Tibial nerve (tissue), 4 donors: ENCODE measurements at regions not wholly inside any gene's neighbourhood (a gene's known extent, or its start where the extent isn't known, plus 50 kb on each side); places are given as distances from the start of the nearest gene placed in this dataset.
A peak's percentile ranks its signal among the peaks of the same experiment; 100 is the strongest.

Experiments
- DNase-seq, 2 donors: peaks; one replicate each; pipeline ENCODE4 v3.0.0-alpha.2; 2019; ENCODE audit warnings: low spot score in 2 of 2
- H3K27ac ChIP-seq, 4 donors: fragments of 200-600 bp; sonication (generic) in 3 of 4; one replicate each; pipeline ENCODE4 v1.5.1; 2017 to 2019; ENCODE audit warnings: mild to moderate bottlenecking in 1 of 4
- H3K27me3 ChIP-seq, 2 donors: fragments of 200-600 bp; sonication (generic) in 1 of 2; one replicate each; pipeline versions ENCODE4 v1.5.1 to v1.6.0; 2017 to 2019
- H3K36me3 ChIP-seq, 3 donors: fragments of 200-600 bp; sonication (generic); one replicate each; pipeline ENCODE4 v1.5.1; 2018 to 2019
- H3K4me1 ChIP-seq, 4 donors: fragments of 200-600 bp; sonication (generic) in 3 of 4; one replicate each; pipeline ENCODE4 v1.5.1; 2017 to 2019
- H3K4me3 ChIP-seq, 4 donors: fragments of 200-600 bp; sonication (generic) in 3 of 4; one replicate each; pipeline ENCODE4 v1.5.1; 2017 to 2019; ENCODE audit warnings: mild to moderate bottlenecking in 1 of 4, moderate library complexity in 1 of 4
- H3K9me3 ChIP-seq, 4 donors: fragments of 200-600 bp; sonication (generic) in 3 of 4; one replicate each; pipeline ENCODE4 v1.5.1; 2017 to 2019
- EP300 ChIP-seq, 2 donors: sonication (generic); formaldehyde crosslinking; IDR thresholded peaks; one replicate each; pipeline ENCODE4 v1.6.1; 2017; ENCODE audit warnings: antibody characterized with exemption in 2 of 2, mild to moderate bottlenecking in 1 of 2
- POLR2A ChIP-seq, 2 donors: fragments of 450-650 bp; IDR thresholded peaks; one replicate each; pipeline ENCODE4 v1.6.1; 2017; ENCODE audit warnings: antibody characterized with exemption in 2 of 2, mild to moderate bottlenecking in 2 of 2, moderate library complexity in 2 of 2
- WGBS, 2 donors: methylation state at CpG; one replicate each; pipeline ENCODE4 v1.1.5; 2018; 5-methylcytosine and 5-hydroxymethylcytosine counted together
- TF ChIP-seq, protein P1 (sequence below), 5 experiments: fragments of 200-600 bp in 3 of 5; fragments of 450-650 bp in 2 of 5; sonication (generic) in 3 of 5; IDR thresholded peaks; one replicate each; pipeline ENCODE4 v1.5.1; 2016 to 2019; ENCODE audit warnings: antibody characterized with exemption in 5 of 5, mild to moderate bottlenecking in 3 of 5, moderate library complexity in 2 of 5

DNA sequence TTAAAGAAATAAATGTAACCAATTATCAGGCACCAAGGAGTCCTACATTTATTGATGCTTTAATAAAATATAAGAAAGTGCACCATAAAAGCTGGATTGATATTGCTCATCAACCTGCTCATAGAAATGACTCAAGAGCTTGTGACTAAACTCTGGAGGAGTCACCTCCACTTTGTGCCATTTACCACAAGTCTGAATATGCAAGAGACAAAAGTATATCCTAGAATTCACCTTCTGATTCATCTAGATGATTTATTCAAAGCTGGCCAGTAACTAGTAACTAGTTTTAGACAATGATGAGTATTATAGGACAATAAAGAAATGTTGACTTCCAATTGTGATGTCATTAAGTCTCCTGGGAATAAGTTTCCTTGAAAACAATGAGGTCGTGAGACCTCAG is 146.0 kb upstream of the SOX11 start:
- H3K4me3 ChIP-seq: no peak overlapping the region
- H3K9me3 ChIP-seq: peaks cover 0 to 12% (median 0%) of the 10 kb centered on the region in 4 donors
- WGBS, 2 donors: 78 to 83% methylated on average over 1 of the region's 1 CpG
- no peaks in the 10 kb centered on the region for H3K4me1 ChIP-seq
- H3K36me3 ChIP-seq: no peaks in the 10 kb centered on the region
- no peak overlapping the region for H3K27ac ChIP-seq
- no peak for TF ChIP-seq EP300 (IDR thresholded peaks at IDR 0.05)
- H3K27me3 ChIP-seq: no peaks in the 10 kb centered on the region
- DNase-seq: no peak

DNA sequence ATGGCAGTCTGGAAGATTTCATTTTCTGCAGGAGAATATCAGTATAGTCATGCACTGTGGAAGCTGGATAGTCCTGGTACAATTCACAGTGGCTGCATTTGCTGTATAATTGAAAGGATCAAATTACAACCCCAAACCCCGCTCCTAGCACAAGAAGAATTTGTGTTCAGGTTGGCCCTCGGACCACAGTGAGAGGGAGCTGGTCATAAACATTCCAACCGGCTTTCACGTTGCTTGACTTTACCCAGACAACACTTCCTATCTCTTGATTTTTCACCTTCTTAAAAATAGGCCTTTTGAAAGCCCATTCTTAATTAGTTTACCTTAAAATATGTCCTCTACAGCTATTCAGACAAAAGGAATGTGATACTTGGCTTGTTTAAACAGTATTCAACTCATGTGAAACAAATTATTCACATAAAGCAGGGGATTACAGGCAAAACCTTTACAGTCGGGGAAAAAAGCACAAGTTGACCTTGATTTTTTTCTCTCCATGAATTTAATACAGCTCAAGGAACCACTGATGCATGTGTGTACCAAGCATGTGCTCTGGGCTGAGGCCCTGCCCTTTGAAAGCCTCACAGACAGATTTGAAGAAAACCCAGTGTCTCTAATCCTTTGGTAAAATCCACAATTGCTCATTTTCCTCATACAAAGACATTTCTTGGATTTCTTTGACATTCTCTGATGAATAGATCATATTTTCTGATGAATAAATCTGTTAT is 143.0 kb upstream of the SOX11 start:
- Histone ChIP-seq H3K4me1 (no peaks in the 10 kb centered on the region), H3K27me3 (no peaks in the 10 kb centered on the region), H3K9me3 (peaks cover 0 to 10% (median 0%) of the 10 kb centered on the region in 4 donors), H3K4me3 (no peak overlapping the region), H3K36me3 (no peaks in the 10 kb centered on the region), H3K27ac (no peak overlapping the region)
- no peak for DNase-seq
- WGBS, 2 donors: 43 to 48% methylated on average over 5 of the region's 5 CpGs
- TF ChIP-seq POLR2A (IDR thresholded peaks at IDR 0.05) (no peak), EP300 (IDR thresholded peaks at IDR 0.05) (no peak)
- TF ChIP-seq, protein P1, sequence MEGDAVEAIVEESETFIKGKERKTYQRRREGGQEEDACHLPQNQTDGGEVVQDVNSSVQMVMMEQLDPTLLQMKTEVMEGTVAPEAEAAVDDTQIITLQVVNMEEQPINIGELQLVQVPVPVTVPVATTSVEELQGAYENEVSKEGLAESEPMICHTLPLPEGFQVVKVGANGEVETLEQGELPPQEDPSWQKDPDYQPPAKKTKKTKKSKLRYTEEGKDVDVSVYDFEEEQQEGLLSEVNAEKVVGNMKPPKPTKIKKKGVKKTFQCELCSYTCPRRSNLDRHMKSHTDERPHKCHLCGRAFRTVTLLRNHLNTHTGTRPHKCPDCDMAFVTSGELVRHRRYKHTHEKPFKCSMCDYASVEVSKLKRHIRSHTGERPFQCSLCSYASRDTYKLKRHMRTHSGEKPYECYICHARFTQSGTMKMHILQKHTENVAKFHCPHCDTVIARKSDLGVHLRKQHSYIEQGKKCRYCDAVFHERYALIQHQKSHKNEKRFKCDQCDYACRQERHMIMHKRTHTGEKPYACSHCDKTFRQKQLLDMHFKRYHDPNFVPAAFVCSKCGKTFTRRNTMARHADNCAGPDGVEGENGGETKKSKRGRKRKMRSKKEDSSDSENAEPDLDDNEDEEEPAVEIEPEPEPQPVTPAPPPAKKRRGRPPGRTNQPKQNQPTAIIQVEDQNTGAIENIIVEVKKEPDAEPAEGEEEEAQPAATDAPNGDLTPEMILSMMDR (IDR thresholded peaks at IDR 0.05): no peak

DNA sequence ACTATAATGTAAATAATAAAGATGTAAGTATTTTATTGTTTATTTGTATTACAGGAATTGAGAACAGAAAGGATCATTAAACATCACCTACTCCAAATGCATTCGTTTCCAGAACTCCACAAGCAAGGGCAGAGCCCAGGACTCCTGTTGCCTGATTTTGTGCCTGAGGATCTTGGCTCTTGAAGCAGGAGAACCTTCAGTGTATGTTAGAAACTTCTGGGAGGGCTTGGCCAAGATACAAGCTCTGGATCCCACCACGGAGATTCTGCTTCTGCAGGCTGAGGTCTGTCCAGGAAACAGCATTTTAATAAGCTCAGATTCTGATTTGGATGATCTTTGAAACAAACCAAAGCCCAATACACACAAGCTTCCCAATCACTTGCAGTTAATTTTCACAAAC is 142.4 kb upstream of the SOX11 start:
- Histone ChIP-seq H3K27me3 (no peaks in the 10 kb centered on the region), H3K36me3 (no peaks in the 10 kb centered on the region), H3K27ac (no peak overlapping the region), H3K9me3 (peaks cover 0 to 4% (median 0%) of the 10 kb centered on the region in 4 donors), H3K4me1 (no peaks in the 10 kb centered on the region), H3K4me3 (no peak overlapping the region)
- TF ChIP-seq, protein P1 (IDR thresholded peaks at IDR 0.05): no peak
- TF ChIP-seq EP300 (IDR thresholded peaks at IDR 0.05): no peak
- TF ChIP-seq POLR2A (IDR thresholded peaks at IDR 0.05): no peak
- DNase-seq: no peak
- WGBS, 2 donors: 17 to 22% methylated on average over 2 of the region's 2 CpGs

DNA sequence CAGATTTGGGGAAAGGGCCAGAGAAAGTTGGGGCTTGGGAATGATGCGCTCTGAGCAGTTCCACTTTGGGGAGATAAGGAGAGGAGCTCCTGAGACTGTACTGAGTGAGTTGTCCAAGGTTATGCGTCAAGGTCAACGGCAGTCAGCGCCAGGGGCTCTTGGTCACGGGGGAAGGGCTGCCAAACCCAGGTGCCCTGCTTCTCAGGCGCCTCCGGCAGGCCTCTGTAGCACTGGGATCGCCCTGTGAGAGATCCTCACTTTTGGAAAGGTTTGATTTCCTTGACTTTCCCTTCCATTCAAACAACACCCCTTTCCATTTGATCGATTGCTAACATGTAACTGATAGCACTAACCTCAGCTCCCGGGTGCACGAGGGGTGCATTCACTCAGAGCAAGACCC is 136.5 kb upstream of the SOX11 start:
- Histone ChIP-seq H3K36me3 (no peaks in the 10 kb centered on the region), H3K9me3 (peaks cover 0 to 11% (median 0%) of the 10 kb centered on the region in 4 donors), H3K27ac (no peak overlapping the region), H3K4me3 (no peak overlapping the region), H3K27me3 (no peaks in the 10 kb centered on the region), H3K4me1 (peaks cover 0 to under 1% (median 0%) of the 10 kb centered on the region in 4 donors)
- DNase-seq: no peak
- 87 to 93% methylated on average over 11 of the region's 11 CpGs for WGBS, 2 donors
- TF ChIP-seq, protein P1 (IDR thresholded peaks at IDR 0.05): no peak
- TF ChIP-seq EP300 (IDR thresholded peaks at IDR 0.05) (no peak), POLR2A (IDR thresholded peaks at IDR 0.05) (no peak)

DNA sequence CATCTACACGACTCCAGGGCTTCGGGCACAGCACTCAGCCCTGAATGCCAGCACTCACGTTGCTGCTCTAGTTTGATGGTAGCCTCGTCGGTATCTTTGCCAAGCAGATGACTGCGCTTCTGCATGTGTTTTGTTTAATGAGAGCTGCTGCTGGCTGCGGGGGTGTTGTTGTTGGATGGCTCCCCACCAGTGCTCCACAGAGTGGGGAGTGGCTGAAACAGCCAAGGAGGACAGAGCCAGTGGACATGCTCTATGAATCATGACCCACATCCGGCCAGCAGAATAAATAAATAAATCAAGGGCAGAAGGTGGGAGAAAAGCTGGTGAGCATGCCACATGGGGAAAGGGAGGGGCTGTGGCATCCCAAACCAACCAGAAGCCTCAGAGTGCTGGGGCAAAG is 131.2 kb upstream of the SOX11 start:
- H3K9me3 ChIP-seq: peaks cover 0 to 7% (median 0%) of the 10 kb centered on the region in 4 donors
- peak in 1 of 2 donors; percentile 36 for DNase-seq
- TF ChIP-seq, protein P1 (IDR thresholded peaks at IDR 0.05): no peak
- TF ChIP-seq EP300 (IDR thresholded peaks at IDR 0.05) (no peak), POLR2A (IDR thresholded peaks at IDR 0.05) (no peak)
- no peak overlapping the region for H3K27ac ChIP-seq
- 33 to 50% methylated on average over 8 of the region's 8 CpGs for WGBS, 2 donors
- peaks cover 0 to 7% (median 0%) of the 10 kb centered on the region in 4 donors for H3K4me1 ChIP-seq
- H3K4me3 ChIP-seq: no peak overlapping the region
- H3K27me3 ChIP-seq: no peaks in the 10 kb centered on the region
- no peaks in the 10 kb centered on the region for H3K36me3 ChIP-seq
